NCI-H128 (cell line): ENCODE measurements at regions not wholly inside any gene's neighbourhood (a gene's known extent, or its start where the extent isn't known, plus 50 kb on each side); places are given as distances from the start of the nearest gene placed in this dataset.
"Not testable (repeated sequence)": the region's sequence is repeated elsewhere in the genome, so short reads cannot be mapped to it uniquely, and the experiment has no call there.

Experiments
- DNase-seq: peaks from one replicate; lab custom pipeline; 2025; ENCODE audit not compliant: unreplicated experiment; lab: John Stamatoyannopoulos, UW

DNA sequence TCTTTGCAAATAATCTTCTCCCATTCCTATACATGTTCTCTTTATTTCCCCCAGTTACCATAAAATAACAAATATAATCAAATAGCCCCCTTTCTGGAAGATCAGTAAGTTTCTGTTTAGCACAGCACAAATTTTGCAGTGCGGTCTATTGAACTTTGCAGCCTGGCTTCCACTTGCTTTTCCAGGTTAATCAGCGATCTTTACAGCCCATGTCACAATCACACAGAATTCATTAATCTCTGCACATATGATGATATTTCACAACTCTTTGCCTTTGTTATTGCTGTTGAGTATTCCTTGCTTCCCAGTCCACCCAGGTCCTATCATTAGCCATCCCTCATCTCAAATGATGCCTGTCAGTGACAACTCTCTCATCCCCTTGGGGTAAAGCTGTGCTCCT, 2358.0 kb downstream of the PCDH7 start:
- no peak for DNase-seq

DNA sequence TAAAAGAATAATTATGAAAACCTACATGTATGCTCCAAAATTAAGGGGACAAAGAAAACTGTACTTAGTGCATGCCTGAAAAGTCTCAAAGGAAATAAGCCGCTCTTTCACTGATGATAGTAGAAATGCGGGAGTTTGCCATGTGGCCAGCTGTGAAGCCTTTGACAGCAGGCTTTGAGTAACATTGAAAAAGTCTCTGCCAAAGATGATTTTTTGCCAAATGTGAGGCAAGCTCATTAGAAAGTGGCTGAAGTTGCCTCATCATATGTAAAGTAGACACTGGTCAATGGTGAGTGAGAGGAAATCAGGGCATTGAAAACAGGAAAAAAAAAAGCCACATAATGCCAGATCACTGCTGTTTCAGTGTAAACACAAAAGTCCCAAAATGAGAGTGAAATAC, 2360.1 kb downstream of the PCDH7 start:
- no peak for DNase-seq

DNA sequence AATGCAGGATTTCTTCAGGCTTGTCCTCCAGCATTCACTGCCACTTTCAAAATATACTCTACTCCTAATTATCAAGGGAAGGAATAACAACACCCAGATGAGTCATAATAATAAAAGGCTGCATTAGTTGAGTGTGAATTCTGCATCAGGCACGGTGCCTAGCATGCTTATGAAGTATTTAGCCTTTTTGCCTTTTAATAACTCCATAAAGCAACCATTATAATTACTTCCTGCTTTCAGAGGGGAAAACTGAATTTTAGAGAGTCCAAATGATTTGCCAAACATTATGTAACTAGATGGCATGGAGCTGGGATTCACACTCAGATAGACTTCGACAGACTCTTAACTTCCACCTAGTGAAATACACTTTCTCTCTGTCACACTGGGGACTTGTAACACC, 2365.5 kb downstream of the PCDH7 start:
- DNase-seq, result no peak

DNA sequence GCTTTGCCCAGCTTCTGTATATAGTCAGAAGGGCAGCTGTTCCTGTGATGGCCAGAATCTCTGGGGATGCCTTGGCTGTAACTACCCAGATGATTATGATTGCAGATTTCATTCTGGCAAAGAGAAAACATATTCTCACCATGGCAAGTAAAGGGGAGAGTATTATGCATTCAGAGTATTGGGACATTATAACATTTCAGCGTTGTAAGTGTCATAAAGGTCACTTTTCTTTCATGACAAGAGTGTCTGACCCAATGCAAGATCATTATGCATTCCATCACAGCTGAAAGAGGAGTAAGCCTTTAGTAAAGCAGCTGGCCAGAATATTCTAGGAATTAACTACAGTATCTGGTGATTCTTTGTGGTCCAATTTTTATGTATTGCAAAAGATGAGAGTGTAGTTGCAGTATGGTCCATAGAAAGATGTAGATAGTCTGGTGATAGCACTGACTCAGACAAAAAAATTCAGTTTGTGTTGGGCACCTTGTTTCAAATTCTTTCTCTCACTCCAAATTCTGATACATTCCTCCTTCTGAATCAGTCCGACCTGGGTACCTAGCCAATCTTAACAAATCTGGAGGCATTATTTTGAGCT, 2366.3 kb downstream of the PCDH7 start:
- no peak for DNase-seq

DNA sequence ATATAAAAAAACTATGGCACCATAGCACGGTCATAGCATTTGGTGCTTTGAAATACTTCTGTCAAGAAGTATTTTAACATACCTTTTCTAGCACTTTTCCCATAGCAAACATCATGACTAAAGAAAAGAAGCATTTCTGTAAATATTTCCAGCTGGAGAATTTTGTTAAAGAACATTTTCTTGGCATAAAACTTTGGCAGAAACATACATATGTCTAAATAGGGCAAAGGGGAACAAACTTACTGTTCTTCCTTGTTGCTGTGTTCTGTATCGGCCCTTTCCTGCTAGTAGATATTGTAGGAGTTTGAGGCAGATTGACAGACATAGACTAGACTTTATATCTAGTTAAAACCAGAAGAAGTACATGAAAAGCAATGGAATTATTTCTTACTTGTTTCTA, 2368.5 kb downstream of the PCDH7 start:
- DNase-seq, result no peak

DNA sequence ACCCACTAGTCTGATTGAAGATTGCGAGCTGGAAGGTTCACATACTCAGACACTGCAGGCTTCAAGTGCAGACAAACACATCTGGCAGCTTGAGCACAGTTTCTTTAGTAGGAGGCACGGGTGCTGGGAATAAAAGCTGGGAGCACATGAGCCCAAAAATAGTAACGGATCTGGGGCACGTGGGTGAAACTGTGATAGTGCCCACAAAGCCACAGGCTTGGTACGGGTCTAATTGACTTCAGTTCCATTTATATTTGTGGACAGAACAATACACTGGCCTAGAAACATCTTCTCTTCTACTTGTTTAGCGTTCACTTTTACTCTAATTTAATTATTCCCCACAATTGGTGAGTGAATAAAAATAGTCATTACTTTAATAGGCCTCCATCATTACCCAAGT, 2370.7 kb downstream of the PCDH7 start:
- DNase-seq, result no peak

DNA sequence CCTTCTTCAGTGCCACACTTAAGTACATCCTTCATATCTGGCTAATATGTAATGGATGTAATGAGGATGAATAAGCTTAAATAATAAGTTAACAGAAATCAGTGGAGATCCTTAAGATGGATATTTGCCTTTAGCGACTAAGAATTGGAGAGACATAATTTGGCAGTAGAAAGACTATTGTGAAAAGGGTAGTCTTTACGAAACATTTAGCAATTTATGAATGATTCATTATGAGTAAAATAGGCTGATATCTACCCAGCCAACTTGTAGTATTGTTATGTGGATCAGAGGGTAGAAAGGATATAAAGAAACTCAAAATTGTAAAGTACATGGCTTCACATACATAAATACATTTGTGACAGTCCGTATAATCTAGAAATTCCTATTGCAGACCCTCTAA, 2371.8 kb downstream of the PCDH7 start:
- no peak for DNase-seq

DNA sequence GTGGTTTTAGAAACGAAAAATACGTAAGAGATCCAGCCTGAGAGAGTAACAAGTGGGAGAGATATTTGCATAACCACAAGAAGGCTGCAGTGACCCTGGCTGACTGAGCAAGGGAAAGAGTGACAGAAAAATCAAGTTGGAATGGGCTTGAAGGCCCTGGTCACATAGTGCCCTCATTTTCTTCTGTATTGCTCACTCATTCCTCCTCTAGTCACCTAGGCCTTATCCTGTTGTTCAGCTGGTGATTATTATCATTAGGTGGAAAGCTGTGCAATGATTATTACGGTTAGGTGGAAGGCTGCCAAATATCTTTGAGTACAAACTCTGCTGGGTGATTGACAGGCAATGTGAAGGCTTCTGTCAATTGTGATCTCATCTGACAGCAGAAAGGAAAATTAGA, 2384.1 kb downstream of the PCDH7 start:
- no peak for DNase-seq

DNA sequence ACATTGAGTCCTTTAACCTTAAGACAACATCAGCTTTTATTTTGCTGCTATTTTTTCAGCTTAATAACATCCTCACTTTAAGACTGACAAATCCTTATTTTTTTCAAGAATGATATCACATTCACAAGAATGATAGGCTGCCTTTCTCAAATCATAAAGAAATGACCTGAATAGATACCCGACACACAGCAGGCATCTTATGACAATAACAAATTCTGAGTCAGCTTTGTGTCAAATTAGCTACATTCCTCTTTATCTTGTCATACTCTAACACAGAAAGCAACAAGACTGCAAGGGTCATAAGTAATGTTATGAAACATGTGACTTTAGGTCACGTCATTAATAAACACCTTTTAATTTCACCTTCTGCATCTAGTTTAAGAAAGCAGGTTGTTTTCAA, 2387.6 kb downstream of the PCDH7 start:
- DNase-seq, result no peak

DNA sequence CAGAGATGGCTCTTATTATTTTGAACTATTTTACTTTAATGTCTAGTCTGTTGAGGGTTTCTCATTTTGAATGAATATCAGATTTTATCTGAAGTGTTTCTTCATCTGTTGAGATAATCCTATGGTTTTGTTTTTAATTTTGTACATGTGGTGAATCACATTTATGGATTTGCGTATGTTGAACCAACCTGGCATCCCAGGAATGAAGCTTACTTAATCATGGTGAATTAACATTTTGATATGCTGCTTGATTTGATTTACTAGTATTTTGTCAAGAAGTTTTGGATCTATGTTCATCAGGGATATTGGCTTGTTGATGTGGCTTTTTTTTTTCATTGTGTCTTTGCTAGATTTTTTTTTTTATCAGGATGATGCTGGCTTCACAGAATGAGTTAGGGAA, 2390.9 kb downstream of the PCDH7 start:
- no peak for DNase-seq

DNA sequence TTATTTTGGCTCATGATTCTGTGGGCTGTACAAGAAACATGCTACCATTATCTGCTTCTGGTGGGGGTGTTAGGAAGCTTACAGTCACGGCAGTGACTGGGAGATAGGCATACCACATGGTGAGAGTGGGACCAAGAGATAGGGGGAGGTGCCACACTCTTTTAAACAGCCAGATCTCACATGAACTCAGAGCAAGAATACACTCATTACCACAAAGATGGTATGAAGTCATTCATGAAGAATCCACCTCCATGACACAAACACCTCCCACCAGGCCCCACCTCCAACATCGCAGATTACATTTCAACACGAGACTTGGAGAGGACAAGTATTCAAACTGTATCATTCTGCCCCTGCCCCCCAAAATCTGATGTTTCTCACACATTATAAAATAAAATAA, 2396.7 kb downstream of the PCDH7 start:
- no peak for DNase-seq

DNA sequence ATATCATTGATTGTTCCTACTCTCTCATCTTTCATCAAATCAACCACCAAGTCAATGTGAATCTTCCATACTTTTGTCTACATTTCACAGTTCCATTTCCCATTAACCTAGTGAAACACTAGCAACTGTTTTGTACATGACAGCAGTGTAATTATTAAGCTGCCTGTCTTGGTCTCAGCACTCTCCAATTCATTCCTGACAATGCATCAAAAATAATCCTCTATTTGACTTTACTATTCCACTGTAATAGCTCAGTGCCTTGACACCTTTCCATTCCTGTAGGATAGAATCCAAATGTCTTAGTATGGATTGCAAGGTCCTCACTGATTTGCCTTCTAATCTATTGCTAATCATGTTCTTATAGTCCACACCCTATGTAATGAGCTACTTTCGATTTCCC, 2405.8 kb downstream of the PCDH7 start:
- DNase-seq, result no peak

DNA sequence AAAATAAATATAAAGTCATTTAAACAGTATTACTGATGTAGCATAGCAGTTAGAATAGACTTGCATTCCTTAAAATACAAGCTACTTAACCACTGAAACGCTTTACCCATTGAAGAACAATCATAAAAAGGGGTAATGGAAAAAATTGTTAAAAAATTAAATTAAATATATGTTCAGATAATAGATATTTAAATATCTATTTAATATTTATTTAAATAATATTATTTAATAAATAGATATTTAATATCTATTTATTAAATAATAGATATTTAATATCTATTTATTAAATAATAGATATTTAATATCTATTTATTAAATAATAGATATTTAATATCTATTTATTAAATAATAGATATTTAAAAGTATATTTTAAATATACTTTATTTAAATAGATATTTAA, 2410.5 kb downstream of the PCDH7 start:
- not testable (repeated sequence) for DNase-seq

DNA sequence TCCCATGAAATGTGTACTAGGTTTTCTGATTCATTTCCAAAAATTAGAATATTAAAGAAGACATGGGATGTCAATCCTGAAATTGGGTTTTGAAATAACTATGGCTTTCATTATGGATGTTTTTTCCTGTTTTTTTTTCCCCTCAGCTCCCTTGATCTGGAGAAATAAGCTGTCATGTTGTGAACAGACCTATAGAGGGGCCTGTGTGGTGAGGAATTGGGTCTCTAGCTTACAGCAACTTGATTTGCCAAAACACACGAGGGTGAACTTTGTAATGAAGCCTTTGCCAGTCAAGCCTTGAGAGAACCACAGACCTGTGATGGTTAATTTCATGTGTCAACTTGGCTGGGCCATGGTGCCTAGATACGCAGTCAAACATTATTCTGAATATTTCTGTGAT, 2413.6 kb downstream of the PCDH7 start:
- no peak for DNase-seq

DNA sequence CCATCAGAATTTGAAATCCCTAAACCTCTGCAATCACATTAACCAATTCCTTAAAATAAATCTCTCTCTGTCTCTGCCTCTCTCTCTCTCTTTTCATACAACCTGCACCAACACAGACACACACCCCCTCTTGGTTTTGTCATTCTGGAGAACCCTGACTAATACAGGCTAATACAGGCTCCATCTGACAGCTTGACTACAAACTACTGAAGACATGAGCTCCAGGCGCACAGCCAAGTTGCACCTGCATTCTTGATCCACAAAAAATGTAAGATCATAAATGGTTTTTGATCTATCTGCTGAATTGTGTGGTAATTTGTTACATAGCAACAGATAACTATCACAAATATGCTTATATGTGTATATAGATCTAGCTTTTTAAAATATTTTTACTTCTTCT, 2414.2 kb downstream of the PCDH7 start:
- no peak for DNase-seq

DNA sequence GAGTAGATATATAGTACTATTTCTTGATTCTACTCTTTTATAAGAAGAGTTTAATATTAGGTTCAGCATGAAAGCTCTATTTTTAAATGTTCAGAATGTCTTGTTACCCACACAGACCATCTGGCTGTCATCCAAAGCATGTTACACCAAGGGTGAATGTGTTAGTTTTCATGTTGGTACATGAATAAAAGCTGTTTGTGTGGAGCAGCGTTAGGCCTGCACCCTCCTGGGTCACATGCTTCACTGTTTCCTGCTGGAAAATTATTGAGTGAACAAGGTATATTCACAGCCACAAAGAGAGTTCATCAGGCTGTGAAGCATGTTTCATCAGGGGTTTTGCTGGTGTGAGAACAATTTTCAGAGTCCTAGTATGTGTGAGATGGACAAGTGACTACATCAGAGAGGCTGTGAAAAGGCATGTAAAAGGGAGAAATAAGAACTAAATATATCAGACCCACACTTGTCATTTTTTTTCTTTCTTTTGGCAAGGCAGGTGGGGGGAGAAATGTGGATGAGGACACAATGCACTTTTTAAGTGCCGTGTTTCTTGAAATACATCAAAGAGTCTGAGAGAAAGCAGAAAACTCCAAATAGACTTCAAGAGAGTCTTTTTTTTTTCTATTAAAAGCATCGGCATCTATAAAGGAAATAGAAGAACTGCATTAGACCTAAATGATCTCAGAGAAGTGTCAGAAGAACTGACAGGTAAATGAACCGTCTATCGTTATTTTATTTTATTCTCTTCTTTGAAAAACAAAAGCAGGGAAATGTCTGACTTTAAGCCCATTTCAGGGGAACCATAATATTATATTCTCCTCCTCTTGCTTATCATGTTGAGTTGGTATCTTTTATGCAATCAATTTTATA, 2429.7 kb downstream of the PCDH7 start:
- no peak for DNase-seq

DNA sequence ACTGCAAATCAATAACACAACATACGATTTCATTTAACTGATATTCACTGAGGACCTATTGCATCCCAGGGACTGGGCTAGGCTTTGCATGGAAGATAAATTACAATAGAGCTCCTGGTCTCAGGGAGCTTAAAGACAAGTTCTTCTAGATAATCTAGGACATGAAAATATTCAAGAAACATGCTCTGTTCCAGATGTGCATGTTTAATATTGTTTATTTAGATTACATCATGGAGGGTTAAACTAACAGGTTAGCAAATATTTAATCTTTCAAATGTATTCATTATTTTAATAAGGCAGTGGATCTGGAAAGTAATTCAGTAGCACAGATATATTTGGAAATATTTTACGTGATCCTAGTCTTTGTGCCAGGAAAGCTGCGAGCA, 2430.3 kb downstream of the PCDH7 start:
- DNase-seq, result no peak

DNA sequence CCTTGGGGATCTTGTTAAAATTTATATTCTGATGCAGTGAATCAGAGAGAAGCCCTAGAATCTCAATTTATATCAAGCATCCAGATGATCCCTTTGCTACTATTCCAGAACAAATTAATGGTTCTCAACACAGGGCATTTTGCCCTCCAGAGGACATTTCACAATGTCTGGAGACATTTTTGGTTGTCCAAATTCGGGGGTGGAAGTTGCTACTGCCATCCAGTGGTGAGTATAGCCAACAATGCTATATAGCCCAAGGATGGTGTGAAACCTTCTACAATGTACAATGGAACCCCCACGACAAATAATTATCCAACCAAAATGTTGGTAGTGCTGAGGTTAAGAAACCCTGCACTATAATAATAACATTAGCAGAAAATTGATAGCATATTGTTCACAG, 2440.0 kb downstream of the PCDH7 start:
- no peak for DNase-seq

DNA sequence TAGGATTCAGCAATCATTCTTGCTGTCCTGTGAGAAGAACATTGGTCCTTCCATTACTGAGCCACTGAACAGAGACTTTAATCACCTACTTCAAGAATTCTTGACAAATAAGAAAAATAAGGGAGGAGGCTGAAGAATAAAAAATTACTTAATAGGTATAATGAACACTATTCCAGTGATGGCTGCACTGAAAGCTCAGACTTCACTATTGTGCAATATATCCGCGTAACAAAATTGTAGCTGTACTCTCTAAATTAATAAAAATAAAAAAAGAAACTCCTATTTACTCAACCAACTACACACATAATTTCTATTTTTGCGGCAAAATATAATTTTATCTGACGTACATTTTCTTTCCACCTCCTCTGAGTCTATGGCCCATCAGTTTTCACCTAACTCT, 2441.0 kb downstream of the PCDH7 start:
- no peak for DNase-seq

DNA sequence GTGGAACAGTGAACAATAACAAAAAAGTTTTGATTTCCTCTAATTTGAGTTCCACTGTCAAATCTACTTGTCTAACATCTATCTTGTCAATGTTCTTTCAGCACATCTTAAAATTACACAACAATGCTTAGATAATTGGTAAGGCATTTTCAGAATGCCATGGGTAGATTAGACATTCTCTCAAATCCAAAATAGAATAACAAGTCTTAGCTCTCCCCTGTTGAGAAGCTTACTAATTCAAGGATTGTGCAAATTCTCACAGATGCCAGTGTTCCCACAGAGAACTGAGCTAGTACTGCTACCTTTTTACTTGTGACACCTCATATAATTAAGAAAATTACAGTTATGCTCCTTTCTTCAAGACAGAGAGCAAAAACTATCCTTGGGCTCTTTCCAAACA, 2442.0 kb downstream of the PCDH7 start:
- no peak for DNase-seq

DNA sequence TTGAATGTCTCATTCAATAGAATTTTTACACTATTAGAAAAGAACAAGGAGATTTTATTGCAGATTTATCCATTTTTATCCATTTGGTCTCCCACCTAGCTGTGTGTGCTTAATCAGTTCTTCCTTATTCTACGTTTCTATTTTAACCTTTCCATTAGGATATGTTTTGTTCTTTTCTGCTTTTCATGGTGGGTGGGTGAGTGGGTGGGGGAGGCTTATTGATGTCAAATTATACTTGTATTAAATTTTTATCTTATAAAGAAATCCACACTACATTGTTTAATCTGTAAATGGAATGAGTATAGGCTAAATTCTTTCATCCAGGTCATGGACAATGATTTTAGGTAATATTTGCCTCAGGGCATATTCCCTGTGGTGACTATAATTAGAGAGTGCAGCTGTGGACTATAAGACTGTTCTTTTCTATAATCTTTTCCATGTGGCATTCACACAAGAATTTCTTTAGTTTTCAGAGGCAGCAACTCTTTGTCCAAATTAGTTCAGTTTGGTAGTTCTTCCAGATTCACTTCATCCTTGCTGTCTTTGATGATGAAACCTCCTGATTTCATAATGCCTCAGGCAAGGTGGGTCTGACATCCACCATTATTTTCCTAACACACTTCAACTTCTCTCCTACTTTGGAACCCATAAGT, 2451.8 kb downstream of the PCDH7 start:
- no peak for DNase-seq

DNA sequence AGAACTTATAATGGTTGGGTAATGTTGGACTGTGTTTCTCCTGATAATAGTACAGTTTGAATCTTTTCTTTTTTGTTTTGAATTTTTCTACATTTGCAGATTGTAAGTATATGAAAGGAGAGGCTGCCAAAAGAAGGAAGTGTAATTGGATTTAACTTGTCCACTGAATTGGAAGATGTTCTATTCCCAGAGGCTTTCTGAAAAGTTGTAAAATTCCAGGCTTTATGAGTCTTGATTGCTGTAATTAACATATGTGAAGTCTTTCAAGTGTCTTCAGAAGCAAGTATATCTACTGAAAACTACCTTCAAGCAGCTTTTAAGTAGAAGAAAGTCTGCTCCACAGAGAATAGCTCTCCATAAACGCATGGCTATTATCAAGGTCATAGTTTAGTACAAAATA, 2456.4 kb downstream of the PCDH7 start:
- no peak for DNase-seq
